Pulmonary artery endothelial cell (primary cell): ENCODE measurements at regions not wholly inside any gene's neighbourhood (a gene's known extent, or its start where the extent isn't known, plus 50 kb on each side); places are given as distances from the start of the nearest gene placed in this dataset.

Experiments
- DNase-seq: peaks from one replicate; pipeline ENCODE4 v3.0.0-alpha.2; 2011; ENCODE audit warnings: low read depth, low spot score

DNA sequence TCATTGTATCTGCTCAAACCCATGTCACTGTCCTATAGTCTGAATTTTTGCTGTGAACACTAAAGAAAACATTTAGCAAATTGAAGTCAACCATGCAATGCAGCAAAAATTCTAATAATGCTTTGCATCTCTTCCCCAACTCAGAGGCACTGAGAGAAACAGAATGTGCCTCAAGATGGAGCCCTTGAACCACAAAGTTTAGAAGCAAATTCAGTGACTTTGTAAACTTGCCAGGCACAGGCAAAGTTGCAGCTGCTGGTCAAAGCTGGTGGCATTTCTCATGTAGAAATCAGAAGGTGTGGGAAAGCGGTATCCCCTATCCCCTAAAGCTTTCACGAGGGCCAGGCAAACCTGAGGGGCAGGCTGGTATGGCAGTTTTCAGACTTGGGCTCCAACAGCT, 121.7 kb upstream of the DIPK2B start:
- DNase-seq, result peak; percentile 29

DNA sequence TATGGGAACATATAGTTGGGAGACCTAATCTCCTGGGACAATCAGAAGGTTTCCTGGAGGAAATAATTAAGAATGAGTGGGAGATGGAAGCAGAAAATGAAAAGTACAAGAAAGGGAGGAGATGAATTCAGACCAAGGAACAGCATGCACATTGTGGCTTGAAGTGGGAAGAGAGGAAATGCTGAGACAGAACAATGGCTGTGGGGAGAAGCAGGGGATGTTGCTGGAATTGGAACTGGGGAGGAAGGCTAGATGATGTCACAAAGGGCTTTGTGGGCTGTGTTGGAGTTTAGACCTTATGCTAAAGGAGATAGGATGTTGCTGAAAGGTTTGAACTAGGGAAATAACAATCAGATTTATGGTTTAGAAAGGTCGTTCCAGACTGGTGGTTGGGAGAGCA, 119.5 kb upstream of the DIPK2B start:
- no peak for DNase-seq

DNA sequence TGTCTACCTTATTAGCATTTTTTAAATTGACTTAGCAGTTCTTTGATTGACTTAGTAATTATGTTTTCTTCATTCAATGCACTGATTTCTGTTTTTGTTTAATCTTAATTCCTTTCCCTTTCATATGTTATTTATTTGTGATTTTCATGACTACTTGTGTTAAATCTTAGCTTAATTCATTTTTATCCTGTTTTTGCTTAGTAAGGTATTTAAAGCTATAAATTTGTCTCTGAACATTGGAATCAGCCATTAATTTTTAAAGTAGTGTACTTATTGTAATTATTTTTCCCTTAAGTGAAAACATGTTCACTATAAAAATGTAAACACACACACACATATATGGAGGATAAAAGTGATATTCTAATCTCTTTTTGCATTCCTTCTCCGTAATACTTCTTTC, 109.1 kb upstream of the DIPK2B start:
- DNase-seq, result no peak

DNA sequence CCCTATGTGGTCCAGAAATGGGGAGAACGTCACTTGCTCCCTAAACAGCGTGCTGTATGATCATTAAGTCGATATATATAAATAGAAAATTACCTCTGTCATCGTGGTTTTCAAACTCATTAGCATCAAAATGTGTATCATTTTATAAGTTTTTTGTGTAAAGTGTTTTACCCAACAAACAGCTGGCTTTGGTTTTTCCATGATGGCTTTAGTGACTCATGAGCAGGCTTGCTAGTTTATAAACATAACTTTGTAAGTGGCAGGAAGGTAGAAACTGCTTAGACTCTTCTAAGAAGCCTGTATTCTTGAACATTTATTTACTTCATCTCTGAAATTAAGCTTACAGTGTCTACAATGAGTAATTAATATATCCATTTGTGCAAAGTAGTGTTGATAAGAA, 108.4 kb upstream of the DIPK2B start:
- no peak for DNase-seq

DNA sequence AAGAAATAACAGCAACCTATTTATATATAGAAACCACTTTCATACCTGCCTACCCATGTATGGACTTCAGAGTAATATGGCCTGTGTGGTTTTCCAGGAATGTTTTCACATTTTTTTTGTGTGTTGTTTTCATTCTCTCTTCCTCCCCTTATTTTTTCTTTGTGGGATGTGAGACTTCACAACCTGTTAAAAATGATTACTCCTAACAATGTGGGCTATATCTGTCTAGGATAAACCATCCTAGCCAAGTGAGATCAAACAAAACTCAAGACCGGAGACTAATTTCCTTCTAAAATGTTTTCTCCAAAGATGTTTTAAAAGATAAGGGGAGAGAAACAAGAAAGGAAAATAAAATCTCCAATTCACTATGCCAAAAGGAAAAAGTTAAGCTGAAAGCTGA, 106.1 kb upstream of the DIPK2B start:
- DNase-seq, result no peak

DNA sequence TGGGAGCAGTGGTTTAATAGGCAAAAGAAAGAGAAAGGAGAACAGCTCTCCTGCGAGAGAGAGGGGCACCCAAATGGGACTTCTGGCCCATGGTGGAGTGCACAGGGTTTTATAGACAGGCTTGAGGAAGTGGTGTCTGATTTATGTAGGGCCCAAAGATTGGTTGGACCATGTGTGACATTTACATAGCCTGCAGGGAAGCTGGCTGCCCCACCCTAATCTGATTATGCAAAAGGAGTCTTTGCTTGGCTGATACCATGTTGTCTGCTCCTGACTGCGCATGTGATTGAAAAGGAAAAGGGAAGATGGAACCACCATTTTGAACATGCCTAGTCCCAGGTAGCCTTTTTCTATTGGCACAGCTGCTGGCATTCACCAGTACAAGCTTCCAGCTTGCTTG, 100.0 kb upstream of the DIPK2B start:
- DNase-seq, result no peak

DNA sequence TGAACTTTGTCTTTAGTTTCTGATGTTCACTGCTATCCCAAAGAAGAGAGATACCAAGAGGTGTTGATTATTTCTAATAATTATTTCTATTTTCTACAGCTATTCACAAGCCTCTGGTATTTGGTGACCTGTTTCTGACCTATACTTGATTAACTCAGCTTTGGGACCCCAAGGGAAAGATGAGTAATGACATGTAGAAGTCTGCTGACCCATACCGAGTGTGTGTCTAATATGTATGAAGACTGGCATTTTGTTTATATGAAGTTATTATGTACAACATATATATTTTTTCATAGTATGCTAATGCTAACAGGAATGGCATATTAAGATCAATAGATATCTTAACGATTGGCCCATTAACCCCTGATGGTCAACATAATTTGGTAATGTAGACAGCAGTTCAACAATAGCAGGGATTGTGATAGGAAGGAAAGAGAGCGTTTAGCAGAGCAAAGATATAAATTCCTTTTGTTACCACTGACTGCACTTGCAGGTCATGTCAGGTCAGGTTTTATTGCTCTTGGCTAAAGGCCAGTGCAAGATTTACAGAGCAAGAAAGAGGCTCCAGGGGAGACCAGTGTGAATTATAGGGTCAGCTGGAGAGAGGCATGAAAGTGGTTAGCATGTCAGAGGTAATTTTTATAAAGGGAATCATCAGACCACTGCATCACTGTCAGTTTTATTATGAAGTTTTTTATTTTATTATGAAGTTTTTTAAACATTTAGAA, 94.7 kb upstream of the DIPK2B start:
- peak; percentile 24 for DNase-seq

DNA sequence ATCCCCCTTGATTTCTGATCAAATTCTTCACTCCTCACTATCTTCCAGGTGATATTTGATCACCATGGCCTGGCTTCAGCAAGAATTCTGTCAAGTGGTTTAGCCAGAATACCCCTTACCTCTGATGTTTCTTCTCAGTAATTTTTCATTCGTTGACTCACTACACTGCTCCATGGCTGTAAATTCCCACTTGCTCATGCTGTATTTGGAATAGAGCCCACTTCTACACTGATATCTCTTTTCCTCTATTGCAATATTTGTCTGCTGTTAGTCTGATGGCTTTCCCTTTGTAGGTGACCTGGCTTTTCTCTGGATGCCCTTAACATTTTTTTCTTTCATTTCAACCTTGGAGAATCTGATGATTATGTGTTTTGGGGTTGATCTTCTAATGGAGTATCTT, 73.9 kb upstream of the DIPK2B start:
- DNase-seq, result no peak

DNA sequence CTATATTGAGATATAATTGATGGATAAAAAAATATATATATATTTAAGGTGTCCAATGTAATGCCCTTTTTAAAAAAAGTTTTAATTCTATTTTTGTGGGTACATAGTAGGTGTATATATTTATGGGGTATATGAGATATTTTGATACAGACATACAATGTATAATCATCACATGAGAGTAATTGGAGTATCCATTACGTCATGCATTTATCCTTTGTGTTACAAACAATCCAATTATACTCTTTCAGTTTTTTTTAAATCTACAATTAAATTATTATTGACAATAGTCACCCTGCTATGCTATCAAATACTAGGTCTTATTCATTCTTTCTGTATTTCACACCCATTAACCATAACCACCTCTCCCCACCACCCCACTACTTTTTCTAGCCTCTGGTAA, 66.3 kb upstream of the DIPK2B start:
- DNase-seq, result no peak

DNA sequence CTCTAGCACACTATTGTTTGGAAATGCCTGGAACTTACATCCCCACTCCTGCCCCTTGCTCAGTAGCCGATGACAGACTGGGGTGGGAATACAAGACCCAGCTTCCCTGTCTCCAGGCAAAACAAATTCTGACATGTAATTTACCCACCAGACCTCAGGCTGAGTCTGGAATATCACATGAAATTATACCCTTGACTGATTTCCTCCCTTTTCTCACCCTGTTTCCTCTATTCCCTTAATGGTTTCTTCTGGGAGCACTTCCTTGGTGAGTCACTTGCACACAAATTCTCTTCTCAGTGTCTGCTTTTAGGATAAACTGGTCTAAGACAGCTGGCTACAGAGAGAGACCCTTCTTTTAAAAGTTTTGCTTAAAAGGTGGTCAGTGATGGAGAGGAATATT, 65.8 kb upstream of the DIPK2B start:
- DNase-seq, result no peak

DNA sequence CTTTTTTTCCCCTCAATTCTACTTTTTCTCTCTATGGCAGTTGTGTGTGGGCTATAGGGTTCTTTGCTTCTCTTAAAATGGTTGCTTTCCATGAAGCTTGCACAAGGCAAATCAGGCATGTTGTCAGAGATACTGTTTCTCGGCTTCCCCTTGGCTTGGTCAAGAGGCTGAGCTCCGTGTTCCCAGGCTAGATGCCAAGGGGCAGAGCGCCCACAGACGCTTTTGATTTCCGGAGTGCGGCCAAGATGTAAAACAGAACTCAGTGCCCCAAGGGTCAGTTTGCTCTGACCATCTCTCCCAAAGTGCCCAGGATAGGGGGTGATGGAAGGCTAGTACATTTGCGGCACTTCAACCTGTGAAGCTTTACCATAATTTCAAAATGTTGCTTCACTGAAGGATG, 64.2 kb upstream of the DIPK2B start:
- no peak for DNase-seq

DNA sequence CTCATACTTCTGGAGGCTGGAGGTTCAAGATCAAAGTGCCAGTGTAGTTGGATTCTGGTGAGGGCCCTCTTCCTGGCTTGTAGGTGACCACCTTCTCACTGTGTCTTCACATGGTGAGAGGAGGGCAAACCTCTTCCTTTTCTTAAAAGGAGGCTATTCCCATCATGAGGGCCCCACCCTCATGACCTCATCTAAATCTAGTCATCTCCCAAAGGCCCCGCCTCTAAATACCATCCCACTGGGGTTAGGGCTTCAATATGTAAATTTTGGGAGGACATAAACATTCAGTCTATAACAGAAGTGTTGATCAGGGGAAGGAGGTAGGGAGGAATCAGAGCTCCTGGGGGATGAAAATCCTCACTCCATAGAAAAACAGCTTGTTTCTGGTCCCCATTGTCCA, 60.8 kb upstream of the DIPK2B start:
- DNase-seq, result no peak

DNA sequence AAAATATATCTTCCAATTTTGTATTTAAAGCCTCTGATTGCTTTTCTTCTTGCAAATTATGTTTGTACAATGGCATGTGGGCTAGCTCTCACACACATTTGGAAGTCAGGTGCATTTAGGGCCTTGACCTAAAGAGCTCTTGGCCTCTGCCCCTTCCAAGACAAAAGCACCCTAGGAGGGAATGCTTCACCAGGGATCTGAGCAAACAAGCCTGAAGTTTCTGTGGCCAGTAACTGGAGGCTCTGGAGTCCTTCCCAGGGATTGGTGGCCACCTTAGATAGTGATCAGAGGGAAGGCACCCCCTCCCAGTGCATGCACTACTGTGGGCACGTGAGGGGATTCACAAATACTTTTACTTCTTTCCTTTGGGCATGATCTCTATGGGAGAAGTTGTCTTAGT, 60.3 kb upstream of the DIPK2B start:
- DNase-seq, result no peak

DNA sequence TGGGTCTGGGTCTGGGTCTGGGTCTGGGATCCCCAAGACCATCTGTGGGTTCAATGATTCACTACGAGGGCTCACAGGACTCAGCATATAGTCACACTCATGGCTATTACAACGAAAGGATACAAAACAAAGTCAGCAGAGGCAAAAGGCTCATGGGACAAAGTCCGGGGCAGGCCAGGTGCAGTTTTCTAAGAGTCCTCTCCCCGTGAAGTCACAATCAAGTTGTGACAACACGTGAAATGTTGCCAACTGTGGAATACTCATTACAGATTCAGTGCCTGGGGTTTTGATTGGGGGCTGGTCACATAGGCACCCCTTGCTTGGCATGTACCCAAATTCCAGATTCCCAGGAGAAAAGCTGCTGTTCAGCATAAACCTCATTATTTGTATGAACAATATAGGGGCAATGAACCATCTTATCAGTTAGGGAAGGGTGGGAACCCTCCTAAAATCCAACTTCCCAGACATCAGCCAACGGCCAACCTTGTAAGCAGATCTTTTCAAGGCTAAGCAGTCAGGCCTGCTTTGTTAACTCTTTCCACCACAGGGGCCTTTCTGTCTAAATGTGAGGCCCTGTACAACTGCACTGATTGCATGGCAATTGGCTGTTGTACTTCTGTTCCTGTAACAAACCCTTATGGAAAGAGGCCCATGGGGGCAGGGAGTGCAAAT, 58.2 kb upstream of the DIPK2B start:
- DNase-seq, result no peak
